Calu3 (cell line): ENCODE measurements at regions not wholly inside any gene's neighbourhood (a gene's known extent, or its start where the extent isn't known, plus 50 kb on each side); places are given as distances from the start of the nearest gene placed in this dataset.
"Not testable (repeated sequence)": the region's sequence is repeated elsewhere in the genome, so short reads cannot be mapped to it uniquely, and the experiment has no call there.

Source experiments
- BruUV-seq: library from RNA; stranded (reverse); fragments of 400-500 nt; replicated peaks from 2 replicates; lab custom pipeline; 2021; lab: Mats Ljungman, UMichigan
- CTCF ChIA-PET: fragments of 300-600 bp; sonication (Branson Sonifier 250); formaldehyde crosslinking; loops from one replicate; lab custom pipeline; 2022; ENCODE audit warnings: antibody characterized with exemption; lab: Charles Lee
- DNase-seq: peaks from one replicate; pipeline ENCODE4 v3.0.0; 2022
- H3K27ac Mint-ChIP-seq: one replicate; pipeline ENCODE4 v1.8.0; 2022; ENCODE audit warnings: mixed read lengths; ENCODE audit not compliant: unreplicated experiment
- H3K27me3 Mint-ChIP-seq: one replicate; pipeline ENCODE4 v1.8.0; 2022; ENCODE audit warnings: mixed read lengths; ENCODE audit not compliant: unreplicated experiment
- H3K36me3 Mint-ChIP-seq: one replicate; pipeline ENCODE4 v1.8.0; 2022; ENCODE audit warnings: mild to moderate bottlenecking, moderate library complexity, mixed read lengths; ENCODE audit not compliant: insufficient read depth, unreplicated experiment
- H3K4me1 Mint-ChIP-seq: one replicate; pipeline ENCODE4 v1.8.0; 2022; ENCODE audit warnings: mild to moderate bottlenecking, low read depth, mixed read lengths; ENCODE audit not compliant: unreplicated experiment
- H3K4me3 Mint-ChIP-seq: one replicate; pipeline ENCODE4 v1.8.0; 2022; ENCODE audit warnings: mild to moderate bottlenecking, low read depth, moderate library complexity, mixed read lengths; ENCODE audit not compliant: unreplicated experiment
- H3K9me3 Mint-ChIP-seq: one replicate; pipeline ENCODE4 v1.8.0; 2022; ENCODE audit warnings: low read depth, mixed read lengths; ENCODE audit not compliant: unreplicated experiment
- intact Hi-C: fragments of 100-400 bp; cut with micrococcal nuclease; formaldehyde crosslinking; loops from one replicate; pipeline ENCODE4 v1.10.0; 2022; ENCODE audit not compliant: unreplicated experiment
- TF ChIP-seq, protein P1 (sequence below): fragments of 200-600 bp; IDR thresholded peaks from one replicate; pipeline ENCODE4 v1.8.0; 2022; ENCODE audit warnings: antibody characterized with exemption; ENCODE audit not compliant: unreplicated experiment

- no peaks in the 10 kb centered on the region for H3K4me1 Mint-ChIP-seq
- H3K9me3 Mint-ChIP-seq, result peaks cover 4% of the 10 kb centered on the region
- no peaks in the 10 kb centered on the region for H3K27me3 Mint-ChIP-seq
- CTCF ChIA-PET, result no interaction called here
- H3K4me3 Mint-ChIP-seq, result no peak overlapping the region
- intact Hi-C loops, result no loop called here
- no TSS peak for BruUV-seq
- H3K36me3 Mint-ChIP-seq, result no peaks in the 10 kb centered on the region
- TF ChIP-seq, protein P1, sequence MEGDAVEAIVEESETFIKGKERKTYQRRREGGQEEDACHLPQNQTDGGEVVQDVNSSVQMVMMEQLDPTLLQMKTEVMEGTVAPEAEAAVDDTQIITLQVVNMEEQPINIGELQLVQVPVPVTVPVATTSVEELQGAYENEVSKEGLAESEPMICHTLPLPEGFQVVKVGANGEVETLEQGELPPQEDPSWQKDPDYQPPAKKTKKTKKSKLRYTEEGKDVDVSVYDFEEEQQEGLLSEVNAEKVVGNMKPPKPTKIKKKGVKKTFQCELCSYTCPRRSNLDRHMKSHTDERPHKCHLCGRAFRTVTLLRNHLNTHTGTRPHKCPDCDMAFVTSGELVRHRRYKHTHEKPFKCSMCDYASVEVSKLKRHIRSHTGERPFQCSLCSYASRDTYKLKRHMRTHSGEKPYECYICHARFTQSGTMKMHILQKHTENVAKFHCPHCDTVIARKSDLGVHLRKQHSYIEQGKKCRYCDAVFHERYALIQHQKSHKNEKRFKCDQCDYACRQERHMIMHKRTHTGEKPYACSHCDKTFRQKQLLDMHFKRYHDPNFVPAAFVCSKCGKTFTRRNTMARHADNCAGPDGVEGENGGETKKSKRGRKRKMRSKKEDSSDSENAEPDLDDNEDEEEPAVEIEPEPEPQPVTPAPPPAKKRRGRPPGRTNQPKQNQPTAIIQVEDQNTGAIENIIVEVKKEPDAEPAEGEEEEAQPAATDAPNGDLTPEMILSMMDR, result no peak
- H3K27ac Mint-ChIP-seq, result no peak overlapping the region
- DNase-seq, result no peak
Observed at GRCh38 chr4:162836773-162837172, 329.9 kb downstream of the NAF1 start.

GRCh38 chr4:162836258-162836657 lies 330.4 kb downstream of the NAF1 start:
- DNase-seq, CTCF ChIA-PET, H3K4me3 Mint-ChIP-seq, H3K27me3 Mint-ChIP-seq, H3K36me3 Mint-ChIP-seq, BruUV-seq, H3K9me3 Mint-ChIP-seq, H3K27ac Mint-ChIP-seq, H3K4me1 Mint-ChIP-seq, intact Hi-C loops: not testable (repeated sequence)

- intact Hi-C loops, result no loop called here
- TF ChIP-seq, protein P1, result no peak
- no peak for DNase-seq
- CTCF ChIA-PET, result no interaction called here
- Mint-ChIP-seq H3K4me3 (no peak overlapping the region), H3K27ac (no peak overlapping the region), H3K36me3 (no peaks in the 10 kb centered on the region), H3K9me3 (peaks cover 7% of the 10 kb centered on the region), H3K4me1 (no peaks in the 10 kb centered on the region), H3K27me3 (no peaks in the 10 kb centered on the region)
- BruUV-seq, result no TSS peak
Observed at GRCh38 chr4:162830899-162831298, 335.8 kb downstream of the NAF1 start.

DNA sequence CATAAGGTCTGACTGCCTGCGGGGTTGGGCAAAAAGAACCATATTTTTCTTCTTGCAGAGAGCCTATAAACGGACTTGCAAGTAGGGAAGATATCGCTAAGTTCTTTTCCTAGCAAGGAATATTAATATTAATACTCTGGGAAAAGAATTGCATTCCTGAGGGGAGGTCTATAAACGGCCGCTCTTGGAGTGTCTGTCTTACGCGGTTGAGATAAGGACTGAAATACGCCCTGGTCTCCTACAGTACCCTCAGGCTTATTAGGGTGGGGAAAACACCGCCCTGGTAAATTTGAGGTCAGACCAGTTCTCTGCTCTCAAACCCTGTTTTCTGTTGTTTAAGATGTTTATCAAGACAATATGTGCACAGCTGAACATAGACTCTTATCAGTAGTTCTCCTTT lies 349.3 kb downstream of the NAF1 start:
- H3K27ac Mint-ChIP-seq, H3K4me1 Mint-ChIP-seq, H3K4me3 Mint-ChIP-seq, H3K27me3 Mint-ChIP-seq, DNase-seq, H3K36me3 Mint-ChIP-seq, BruUV-seq, intact Hi-C loops, CTCF ChIA-PET, H3K9me3 Mint-ChIP-seq: not testable (repeated sequence)

DNA sequence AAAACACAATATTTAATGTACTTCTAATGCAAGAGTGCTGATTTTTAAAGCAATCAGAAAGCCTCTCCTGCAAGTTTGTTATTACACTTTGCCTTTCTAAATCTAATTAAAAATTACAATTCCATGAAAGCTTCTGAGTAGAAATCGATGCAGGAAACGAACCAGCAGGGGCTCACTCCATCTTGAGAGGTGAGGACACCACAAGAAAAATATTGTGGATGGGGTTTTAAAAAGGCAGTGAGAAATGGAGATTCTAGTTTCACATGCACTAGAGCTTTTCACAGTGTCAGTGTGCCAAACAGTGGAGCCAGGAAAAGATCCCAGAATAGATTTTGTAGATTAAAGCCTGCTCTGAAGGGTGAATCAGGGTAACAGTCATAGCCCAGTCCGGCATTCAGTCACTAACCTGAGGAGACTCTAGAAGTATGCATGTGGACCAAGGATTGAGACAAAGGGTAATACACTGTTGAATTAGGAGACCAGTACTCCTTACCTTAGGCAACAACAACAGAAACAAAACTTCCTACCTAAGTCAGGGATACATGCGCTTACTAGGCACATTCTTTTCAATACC lies 362.3 kb downstream of the NAF1 start:
- Mint-ChIP-seq H3K27ac (no peak overlapping the region), H3K36me3 (no peaks in the 10 kb centered on the region), H3K4me3 (no peak overlapping the region), H3K27me3 (no peaks in the 10 kb centered on the region), H3K4me1 (no peaks in the 10 kb centered on the region), H3K9me3 (peaks cover 9% of the 10 kb centered on the region)
- TF ChIP-seq, protein P1, result no peak
- BruUV-seq, result no TSS peak
- CTCF ChIA-PET, result no interaction called here
- intact Hi-C loops, result no loop called here
- DNase-seq, result no peak
